Inflammatory macrophage treated with lipopolysaccharide for 1 hour (primary cell): ENCODE measurements at regions not wholly inside any gene's neighbourhood (a gene's known extent, or its start where the extent isn't known, plus 50 kb on each side); places are given as distances from the start of the nearest gene placed in this dataset.
A peak's percentile ranks its signal among the peaks of the same experiment; 100 is the strongest.

Source experiments
- DNase-seq, 2 donors: peaks; one replicate each; pipeline ENCODE4 v3.0.0-alpha.2; 2020 to 2022

- DNase-seq, result no peak
These were observed 109.3 kb upstream of the B3GAT2 start for GRCh38 chr6:71066153-71066552.

- no peak for DNase-seq
These were observed 111.0 kb upstream of the B3GAT2 start for GRCh38 chr6:71067816-71068215.

DNA sequence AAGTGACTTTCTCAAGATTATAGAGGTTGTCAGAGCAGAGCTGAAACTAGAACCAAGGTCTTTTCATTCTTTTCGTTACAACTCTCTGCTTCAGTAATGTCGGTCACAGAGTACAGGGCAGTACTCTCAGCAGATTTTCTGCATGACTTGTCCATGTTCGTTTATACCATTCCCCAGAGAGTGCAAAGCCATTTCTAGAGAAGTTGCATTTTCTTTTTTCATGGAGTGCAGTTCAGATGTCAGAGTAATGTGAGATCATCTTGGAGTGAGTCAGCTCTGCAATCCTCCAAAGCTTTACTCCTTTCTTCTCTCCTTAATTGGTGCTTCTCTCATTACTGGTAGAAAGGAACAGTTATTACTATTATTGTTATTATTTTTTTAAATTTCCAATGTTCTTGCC lies 115.6 kb upstream of the B3GAT2 start:
- DNase-seq, result no peak

- DNase-seq, result no peak
These were observed 120.8 kb upstream of the B3GAT2 start for GRCh38 chr6:71077655-71078054.

- no peak for DNase-seq
These were observed 122.8 kb upstream of the B3GAT2 start for GRCh38 chr6:71079677-71080076.

DNA sequence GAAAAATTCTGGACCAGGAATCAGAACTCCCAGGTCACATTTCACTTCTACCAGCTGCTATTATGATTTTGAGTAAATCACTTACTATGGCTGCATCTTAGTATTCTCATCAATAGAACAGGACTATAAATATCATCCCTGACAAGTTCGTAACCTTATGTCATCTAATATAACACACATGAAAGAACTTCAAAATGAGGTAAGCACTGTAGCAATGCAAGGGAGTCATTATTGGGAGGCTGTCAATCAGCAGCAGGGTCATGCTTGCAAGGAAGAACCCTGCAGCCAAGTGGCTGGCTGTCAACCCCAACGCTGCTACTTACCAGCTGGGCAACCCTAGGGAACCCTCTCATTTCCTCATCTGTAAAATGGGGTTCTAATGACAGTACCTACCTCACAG lies 123.3 kb upstream of the B3GAT2 start:
- no peak for DNase-seq

DNA sequence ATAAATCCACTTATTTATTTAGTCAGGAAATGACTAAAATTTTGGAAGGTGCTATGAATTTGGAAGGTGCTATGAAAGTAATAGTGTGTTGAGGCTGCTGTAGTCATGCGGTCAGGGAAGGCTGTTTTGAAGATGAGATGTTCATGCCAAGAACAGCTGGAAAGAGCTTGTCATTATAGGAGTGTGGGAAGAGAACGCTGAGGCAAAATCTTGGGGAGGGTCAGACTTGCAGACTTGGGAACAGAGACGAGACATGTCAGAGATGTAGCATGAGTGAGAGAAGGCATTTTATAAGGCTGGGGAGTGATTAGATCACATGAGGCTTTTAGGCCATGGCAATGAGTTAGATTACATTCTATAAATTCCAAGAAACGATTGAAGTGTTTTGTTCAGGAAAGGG lies 124.0 kb upstream of the B3GAT2 start:
- no peak for DNase-seq

DNA sequence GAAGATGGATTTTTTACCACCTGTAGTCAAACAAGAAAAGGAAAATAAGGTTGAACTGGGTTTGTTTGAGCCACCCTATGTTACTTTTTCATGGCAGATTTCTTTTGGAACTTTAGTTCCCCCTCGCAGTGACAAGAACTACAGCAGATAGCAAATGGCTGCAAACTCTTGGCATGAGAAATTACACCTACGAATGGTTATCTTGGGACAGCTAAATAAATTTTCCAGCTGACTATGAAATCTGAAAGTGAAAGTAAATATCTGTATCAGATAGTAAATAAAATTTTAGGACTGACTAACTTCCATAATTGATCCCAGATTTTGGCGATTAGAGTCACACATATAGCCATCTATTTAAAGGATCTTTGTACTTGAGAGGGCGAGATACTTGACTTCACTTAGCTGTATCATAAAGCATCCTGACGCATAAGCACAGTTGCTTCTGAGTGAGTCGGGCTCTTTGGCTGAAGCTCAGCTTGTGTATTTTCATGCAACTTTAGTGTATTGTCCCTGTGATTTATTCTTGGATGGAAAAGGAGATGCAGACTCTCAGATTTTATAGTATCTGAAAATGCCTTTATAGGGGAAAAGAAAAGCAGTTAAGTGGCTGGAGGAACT lies 125.3 kb upstream of the B3GAT2 start:
- no peak for DNase-seq

DNA sequence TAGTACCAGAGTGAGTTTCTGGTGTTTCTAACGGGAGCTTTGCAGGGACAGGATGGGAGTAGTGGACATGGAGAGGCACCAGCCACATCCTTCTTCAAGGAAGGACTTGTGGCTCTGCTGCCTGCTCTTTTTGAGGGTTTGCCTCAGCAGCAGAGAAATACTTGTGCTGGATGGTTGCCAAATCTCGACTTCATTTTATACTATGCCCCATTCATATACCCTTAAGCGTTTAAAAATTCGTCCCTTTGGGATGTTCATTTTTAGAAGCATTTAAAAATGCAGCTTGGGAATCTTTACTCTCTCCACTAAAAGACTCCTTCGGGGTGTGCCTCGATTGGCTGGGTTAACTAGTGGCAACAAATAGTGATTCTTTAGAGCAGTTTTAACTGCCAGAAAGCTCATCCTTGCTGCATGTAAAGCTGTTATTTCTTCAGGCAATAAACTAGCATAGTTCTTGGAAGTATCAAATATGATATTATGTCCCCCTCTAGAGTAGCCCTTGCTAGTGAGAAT lies 126.5 kb upstream of the B3GAT2 start:
- no peak for DNase-seq

- DNase-seq, result no peak
These were observed 131.3 kb upstream of the B3GAT2 start for GRCh38 chr6:71088166-71088565.

- no peak for DNase-seq
These were observed 133.4 kb upstream of the B3GAT2 start for GRCh38 chr6:71090217-71090616.

GRCh38 chr6:71091167-71091566 lies 134.3 kb upstream of the B3GAT2 start:
- no peak for DNase-seq

GRCh38 chr6:71091956-71092355 lies 135.1 kb upstream of the B3GAT2 start:
- DNase-seq, result no peak

GRCh38 chr6:71097264-71097663 lies 140.4 kb upstream of the B3GAT2 start:
- peak in 1 of 2 donors; percentile 20 for DNase-seq

GRCh38 chr6:71099649-71100048 lies 142.8 kb upstream of the B3GAT2 start:
- no peak for DNase-seq

GRCh38 chr6:71103130-71103529 lies 146.3 kb upstream of the B3GAT2 start:
- no peak for DNase-seq

GRCh38 chr6:71103641-71104040 lies 146.8 kb upstream of the B3GAT2 start:
- no peak for DNase-seq

DNA sequence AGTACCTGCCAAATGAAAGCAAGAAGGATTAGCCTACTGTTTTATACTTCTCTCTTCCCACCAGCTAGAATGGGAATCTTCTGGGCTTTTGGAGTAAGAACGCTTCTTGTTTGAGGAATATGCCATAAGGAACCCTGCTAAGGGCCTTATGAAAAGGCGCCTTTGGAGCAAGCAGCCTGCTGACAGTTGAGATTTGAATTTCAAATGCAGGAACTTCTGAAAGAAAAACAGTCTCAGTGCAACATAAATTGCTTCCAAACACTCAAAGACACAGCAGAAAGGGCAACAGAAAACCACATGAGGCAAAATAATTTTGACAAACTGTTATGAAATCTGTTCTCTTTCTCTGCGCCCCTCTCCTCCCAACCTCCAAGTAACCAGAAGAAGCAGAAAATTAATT lies 149.4 kb upstream of the B3GAT2 start:
- no peak for DNase-seq

DNA sequence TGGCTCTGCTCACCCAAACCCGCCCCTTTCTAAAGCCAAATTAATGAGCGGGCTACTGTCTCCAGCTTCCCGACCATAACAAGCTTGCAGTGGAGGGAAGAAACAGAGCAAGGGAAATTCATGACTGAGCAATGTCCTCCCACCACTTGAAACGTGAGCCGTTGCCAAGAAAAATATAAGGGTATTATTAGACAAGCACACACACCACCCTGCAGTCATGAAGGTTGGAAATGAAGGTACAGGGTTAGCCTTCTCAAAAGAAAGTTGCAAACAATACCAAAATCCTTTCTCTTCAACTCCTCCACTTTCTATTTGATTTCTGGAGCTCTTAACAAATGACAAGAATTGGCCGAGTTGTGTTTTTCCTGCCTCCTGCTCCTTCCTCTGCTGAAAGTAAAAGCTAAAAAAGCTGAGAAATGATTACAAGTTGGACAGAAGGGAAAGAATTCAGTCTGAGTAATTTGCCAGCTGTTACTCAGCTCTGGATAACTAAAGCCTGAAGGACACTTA lies 151.1 kb upstream of the B3GAT2 start:
- no peak for DNase-seq

GRCh38 chr6:71114544-71114943 lies 157.7 kb upstream of the B3GAT2 start:
- DNase-seq, result no peak

GRCh38 chr6:71114986-71115385 lies 158.1 kb upstream of the B3GAT2 start:
- DNase-seq, result peak in 1 of 2 donors; percentile 43

- no peak for DNase-seq
These were observed 162.7 kb upstream of the B3GAT2 start for GRCh38 chr6:71119560-71119959.

GRCh38 chr6:71123051-71123450 lies 165.6 kb upstream of the OGFRL1 start:
- no peak for DNase-seq

DNA sequence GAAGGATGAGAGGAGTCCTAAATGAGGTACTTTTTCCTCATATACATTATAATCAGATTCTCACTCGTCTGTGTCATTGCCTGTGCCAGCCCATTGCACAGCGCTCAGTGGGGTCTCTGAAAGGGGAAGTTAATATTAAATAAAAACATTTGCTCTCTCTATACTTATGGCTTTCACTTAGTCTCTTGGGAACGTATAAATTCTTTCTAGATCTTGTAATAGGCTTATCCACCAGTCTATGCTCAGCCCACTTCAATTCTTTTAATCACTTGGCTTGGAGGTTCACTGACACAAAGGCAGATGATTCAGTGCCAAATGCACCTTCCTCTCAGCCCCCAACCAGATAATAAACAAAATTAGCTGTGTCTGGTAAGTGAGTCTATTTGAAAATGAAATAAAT lies 164.3 kb upstream of the OGFRL1 start:
- no peak for DNase-seq

GRCh38 chr6:71125216-71125615 lies 163.4 kb upstream of the OGFRL1 start:
- DNase-seq, result no peak
